NCI-H2029 treated with DMSO at 0.1 percent for 48 hours (cell line): ENCODE measurements at regions not wholly inside any gene's neighbourhood (a gene's known extent, or its start where the extent isn't known, plus 50 kb on each side); places are given as distances from the start of the nearest gene placed in this dataset.

ENCODE experiments used
- DNase-seq: peaks from one replicate; lab custom pipeline; 2025; lab: John Stamatoyannopoulos, UW

DNA sequence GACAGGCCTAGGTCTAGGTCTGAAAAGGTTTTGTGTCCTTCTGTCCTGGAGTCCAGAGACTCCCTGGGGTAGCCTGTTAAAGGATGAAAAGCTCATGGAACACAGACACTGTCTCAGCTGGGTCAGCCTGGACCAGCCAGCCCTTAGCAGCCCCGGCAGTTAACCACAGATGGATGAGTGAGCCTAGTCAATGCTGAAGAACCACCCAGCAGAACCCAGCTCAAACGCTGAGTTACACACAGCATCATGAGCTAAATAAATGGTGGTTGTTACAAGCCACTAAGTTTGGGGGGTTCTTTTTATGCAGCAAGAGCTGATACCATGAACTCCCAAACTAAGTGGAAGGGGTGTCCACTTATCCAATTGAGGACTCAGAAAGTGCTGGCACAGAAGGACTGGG lies 472.8 kb upstream of the PROK2 start:
- no peak for DNase-seq

- DNase-seq, result no peak
These were observed 472.3 kb upstream of the PROK2 start for GRCh38 chr3:72257203-72257602.

- DNase-seq, result no peak
These were observed 471.8 kb upstream of the PROK2 start for GRCh38 chr3:72256716-72257115.

- DNase-seq, result peak; percentile 59
These were observed 471.0 kb upstream of the PROK2 start for GRCh38 chr3:72255791-72256559.

DNA sequence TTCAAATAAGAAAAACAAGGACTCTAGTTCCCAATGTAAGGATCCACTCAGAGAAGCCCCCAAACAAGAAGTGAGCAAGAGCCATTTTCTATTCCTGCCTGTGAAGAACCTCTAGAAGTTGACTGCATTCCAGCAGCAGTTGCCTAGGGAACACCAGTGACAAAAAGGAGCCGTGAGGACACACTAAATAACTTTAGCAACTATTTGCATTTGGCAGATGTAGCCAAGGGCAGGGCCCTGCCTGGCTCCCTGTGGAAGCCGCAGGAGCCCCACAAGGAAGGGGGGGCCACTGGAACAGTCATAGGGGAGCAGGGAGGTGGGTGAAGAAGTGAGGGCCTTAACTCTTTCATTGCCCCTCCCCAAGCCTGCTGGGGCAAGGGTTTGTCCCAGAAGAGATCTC lies 470.2 kb upstream of the PROK2 start:
- no peak for DNase-seq

DNA sequence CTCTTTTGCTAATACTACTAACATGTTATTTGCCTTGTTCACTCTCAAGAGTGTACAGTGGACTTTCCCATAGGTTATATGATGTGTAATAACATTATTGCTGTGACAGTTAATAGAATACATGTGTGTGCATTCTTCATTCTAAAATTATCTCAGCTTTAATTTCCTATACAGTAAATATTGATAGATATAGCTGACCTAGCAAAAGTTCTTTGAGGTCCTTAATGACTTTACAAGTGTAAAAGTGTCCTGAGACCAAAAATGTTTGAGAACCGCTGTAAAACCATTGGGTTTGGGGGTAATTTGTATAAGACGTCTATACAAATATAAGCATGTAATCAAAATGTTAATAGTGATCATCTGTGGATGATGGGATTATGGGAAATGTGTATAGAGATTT lies 469.5 kb upstream of the PROK2 start:
- no peak for DNase-seq

DNA sequence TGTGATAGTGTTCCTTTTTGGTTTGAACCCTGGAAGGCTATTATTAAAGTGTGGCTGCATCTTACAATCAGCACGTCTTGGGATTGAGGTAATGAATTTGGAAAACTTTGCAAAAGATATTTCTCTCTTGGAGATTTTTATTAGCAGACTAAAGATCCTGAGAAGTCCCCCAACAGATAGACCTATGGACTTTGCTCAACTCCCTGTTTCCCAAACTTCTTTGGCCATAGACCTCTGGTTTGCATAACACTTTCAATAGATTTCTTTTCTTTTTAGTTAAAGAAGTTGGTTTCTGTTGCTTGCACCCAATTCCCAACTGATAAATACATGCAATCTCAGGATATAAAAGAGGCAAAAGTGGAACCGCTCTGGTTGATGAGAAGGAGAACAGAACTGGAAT lies 465.8 kb upstream of the PROK2 start:
- no peak for DNase-seq

DNA sequence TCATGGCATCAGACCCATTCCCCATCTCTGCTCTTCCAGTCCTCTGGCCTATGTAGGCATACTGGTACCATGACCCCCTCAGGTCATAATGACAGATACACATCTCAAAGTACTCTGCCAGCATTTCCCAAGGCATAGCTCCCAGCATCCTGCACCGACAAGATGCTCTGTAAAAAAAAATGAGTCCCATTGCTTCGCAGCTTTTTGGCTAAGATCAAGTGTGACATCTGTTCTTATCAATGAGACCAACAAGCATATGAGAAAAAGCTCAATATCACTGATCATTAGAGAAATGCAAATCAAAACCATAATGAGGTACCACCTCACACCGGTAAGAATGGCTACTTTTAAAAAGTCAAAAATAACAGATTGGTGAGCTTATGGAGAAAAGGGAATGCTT lies 463.9 kb upstream of the PROK2 start:
- no peak for DNase-seq

GRCh38 chr3:72248389-72248761 lies 463.4 kb upstream of the PROK2 start:
- DNase-seq, result no peak

DNA sequence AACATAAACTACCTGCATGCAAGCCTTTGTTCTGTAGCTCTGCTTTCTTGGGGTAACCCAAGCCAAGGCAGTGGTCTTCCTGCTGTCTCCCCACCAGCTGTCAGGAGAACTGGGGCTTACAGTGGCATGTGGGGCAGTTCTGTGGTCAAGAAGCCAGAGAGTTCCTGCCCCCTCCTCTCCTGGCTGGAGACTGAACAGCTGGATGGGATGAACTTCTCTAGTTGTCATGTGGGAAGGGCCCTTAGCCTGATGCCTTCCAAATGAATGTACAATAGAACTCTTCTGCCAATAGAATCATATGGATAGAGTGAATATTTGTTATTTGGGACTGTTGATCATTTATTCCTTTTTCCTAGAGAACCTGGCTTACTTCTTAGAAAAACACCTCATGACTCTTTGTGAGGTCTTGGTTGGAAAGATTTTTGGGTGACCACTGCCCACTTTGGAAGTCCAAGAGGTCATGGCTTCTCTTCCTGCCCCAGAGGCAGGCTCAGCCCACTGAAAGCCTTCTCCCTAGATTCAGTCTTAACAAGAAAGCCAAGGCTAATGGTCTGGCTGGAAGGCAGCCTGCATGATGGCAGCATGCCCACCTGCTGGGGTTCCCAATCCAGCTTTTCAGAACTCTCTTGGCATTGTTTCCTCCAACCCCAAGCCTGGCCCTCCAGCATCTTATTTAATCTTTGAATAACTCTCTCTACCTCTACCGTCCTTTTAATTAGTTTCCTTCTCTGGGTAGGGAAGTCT lies 462.9 kb upstream of the PROK2 start:
- no peak for DNase-seq

GRCh38 chr3:72247126-72247525 lies 462.2 kb upstream of the PROK2 start:
- no peak for DNase-seq

GRCh38 chr3:72246685-72247084 lies 461.7 kb upstream of the PROK2 start:
- DNase-seq, result no peak

DNA sequence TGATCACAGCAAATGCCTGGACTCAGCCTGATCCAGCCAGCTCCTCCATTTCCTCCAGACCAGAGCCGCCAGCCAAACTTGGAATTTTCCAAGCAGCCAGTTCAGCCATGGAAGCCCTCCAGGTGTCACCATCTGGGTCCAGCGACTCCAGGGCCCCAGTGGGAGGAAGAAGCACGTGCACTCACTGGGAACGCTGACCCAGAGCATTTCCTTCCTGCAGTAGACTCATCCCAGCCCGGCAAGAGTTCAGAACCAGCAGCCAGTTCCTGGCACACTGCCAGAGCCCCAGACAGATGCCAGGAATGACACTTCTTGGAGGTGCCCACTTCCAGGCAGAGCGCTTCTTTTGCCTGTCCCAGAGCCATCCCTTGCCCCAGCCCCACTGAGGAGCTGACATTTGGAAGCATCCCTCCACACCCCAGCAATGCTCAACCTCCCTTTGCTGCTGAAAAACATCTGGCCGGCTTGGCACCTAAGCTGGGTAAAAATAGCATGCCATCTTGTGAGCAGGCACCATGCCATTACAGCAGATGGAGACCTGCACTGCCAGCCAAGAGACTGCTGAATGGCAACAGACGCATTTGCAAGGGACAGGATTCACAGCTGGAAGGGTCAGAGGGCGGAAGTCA lies 460.3 kb upstream of the PROK2 start:
- no peak for DNase-seq

GRCh38 chr3:72244396-72244795 lies 459.4 kb upstream of the PROK2 start:
- DNase-seq, result no peak

GRCh38 chr3:72242326-72242725 lies 457.4 kb upstream of the PROK2 start:
- no peak for DNase-seq

GRCh38 chr3:72241525-72241924 lies 456.6 kb upstream of the PROK2 start:
- DNase-seq, result no peak

DNA sequence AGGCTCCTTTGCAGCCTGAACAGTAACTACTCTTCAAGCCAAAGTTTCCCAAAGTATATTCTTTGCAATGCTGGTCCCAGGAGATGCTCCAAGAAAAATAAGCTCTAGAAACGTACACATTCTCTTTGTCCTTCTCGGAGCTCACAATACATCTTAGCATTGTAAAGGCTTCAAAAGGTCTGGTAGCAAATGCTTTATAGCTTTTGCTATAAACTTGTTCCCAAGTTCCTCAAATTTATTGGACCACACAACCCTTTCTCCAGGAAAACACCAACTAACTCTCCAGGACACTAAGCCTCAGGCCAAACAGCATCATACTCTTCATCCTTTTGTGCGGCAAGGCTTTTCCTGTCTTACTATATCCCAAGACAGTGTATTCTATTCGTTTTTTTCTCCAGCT lies 455.6 kb upstream of the PROK2 start:
- no peak for DNase-seq

- no peak for DNase-seq
These were observed 453.9 kb upstream of the PROK2 start for GRCh38 chr3:72238801-72239200.

GRCh38 chr3:72238010-72238691 lies 453.2 kb upstream of the PROK2 start:
- DNase-seq, result no peak

DNA sequence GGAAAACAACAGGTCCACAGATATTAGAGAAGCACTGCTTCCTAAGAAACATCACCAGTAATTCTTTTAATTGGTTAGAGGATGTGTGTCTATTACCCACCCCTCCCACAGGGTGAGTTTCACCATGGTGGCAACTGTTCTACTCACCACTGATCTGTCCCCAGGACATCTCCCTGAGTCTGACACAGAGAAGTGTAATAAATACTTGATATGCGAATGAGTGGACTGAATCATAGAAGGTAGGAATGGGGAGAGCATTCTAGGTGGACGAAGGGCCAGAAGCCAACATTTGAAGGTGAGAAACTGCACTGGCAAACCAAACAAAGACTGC lies 452.7 kb upstream of the PROK2 start:
- no peak for DNase-seq

DNA sequence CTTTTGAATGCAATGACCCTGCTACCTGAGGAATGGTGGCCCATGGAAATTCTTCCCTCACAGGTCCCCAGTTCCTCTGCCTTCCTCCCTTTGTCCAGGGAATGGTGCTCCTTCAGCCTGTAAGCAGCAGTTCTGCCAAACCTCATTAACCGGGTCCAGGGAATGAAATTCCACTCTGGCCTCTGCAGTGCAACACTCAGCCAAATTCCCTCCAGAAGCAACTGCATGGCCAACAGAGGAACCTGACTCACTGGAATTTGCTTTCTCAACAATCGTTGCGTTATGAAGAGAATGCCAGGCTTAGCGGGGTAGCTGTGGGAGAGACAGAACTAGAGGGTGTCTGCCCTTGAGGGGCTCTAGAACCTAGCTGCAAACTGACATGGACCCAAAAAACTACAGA lies 449.4 kb upstream of the PROK2 start:
- no peak for DNase-seq

DNA sequence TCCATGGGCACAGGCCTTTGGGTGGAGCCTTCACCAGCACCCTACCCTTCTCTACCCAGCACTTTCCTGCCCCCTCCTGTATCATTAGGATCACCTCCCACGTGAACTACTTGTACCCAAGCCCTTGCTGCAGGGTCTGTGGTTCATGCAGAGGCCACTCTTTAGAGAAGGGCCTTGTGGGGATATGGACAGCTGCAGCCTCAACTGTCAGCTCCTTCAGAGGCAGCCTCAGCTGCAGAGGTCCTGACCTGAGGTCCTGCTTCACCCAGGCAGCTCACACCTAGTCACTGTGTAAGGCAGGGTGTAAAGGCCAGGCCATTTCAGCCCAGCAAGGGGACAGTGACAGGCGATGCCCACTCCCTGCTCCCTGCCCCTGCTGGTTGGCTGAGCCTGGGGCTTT lies 448.6 kb upstream of the PROK2 start:
- DNase-seq, result no peak

DNA sequence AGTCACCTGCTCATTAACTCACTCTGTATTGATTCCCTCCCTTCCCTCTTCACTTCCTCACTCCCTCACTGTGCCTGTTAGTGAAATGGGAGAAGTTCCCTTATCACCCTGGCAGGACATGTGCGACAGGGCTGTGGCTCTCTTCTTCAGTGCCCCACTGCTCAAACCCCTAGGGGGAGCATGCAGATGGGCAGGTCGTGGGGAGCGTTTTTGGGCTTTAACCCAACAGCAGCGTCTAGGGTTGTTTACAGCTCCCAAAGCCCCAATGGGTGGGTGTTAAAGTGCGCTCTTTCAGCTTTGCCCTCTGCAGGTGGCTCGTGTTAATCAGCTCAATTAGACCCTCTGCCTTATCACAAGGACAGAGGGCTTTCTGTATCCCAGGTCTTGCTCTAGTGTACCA lies 447.8 kb upstream of the PROK2 start:
- DNase-seq, result no peak
